GM12878 (cell line): ENCODE measurements at regions not wholly inside any gene's neighbourhood (a gene's known extent, or its start where the extent isn't known, plus 50 kb on each side); places are given as distances from the start of the nearest gene placed in this dataset.
"Not testable (repeated sequence)": the region's sequence is repeated elsewhere in the genome, so short reads cannot be mapped to it uniquely, and the experiment has no call there.

Experiments
- ATAC-seq: fragments of 200-7000 bp; cut with Tn5 transposase; 3 replicates; pipeline ENCODE4 v1.9.1; 2020; ENCODE audit warnings: mild to moderate bottlenecking, moderate library complexity
- BruUV-seq: library from RNA; stranded (reverse); fragments of 400-500 nt; replicated peaks from 2 replicates; lab custom pipeline; 2021; lab: Mats Ljungman, UMichigan
- CTCF ChIA-PET: fragments of 300-600 bp; sonication (Branson Sonifier 250); formaldehyde crosslinking; extraction: SDS; loops from one replicate; lab custom pipeline; 2021; ENCODE audit warnings: inconsistent platforms; lab: Yijun Ruan, JAX
- POLR2A ChIA-PET: fragments of 350-600 bp; formaldehyde crosslinking; extraction: SDS; loops from one replicate; lab custom pipeline; 2021; ENCODE audit warnings: inconsistent platforms; lab: Charles Lee
- RAD21 ChIA-PET: fragments of 300-600 bp; sonication (Branson Sonifier 250); formaldehyde crosslinking; loops from one replicate; lab custom pipeline; 2023; ENCODE audit warnings: antibody characterized with exemption; ENCODE audit not compliant: unreplicated experiment; lab: Charles Lee
- SMC1A ChIA-PET: fragments of 300-600 bp; sonication (Branson Sonifier 250); formaldehyde crosslinking; loops from one replicate; lab custom pipeline; 2023; ENCODE audit not compliant: unreplicated experiment, uncharacterized antibody; lab: Charles Lee
- DNase-seq: peaks from one replicate; pipeline ENCODE4 v3.0.0-alpha.2; 2011; ENCODE audit warnings: low read depth, low spot score
- FAIRE-seq: peaks from 3 replicates; lab custom pipeline; 2011; peaks lifted over from hg19 to GRCh38; lab: Jason Lieb, UNC
- H2AFZ ChIP-seq: 2 replicates; pipeline ENCODE4 v1.6.0; 2011; ENCODE audit warnings: low read depth, low read length, control low read depth; ENCODE audit not compliant: control insufficient read depth
- H3K27ac ChIP-seq: 2 replicates; pipeline ENCODE4 v1.5.1; 2011; ENCODE audit warnings: control low read depth; ENCODE audit not compliant: control insufficient read depth, insufficient read depth
- H3K27me3 ChIP-seq, 2 experiments: replicated peaks in 1 of 2; 2 replicates each; pipeline versions ENCODE4 v1.6.0 to v1.6.1; 2011; ENCODE audit warnings: low read length in 1 of 2; ENCODE audit not compliant: control insufficient read depth in 2 of 2, insufficient read depth in 2 of 2
- H3K36me3 ChIP-seq, 2 experiments: 2 replicates each; pipeline ENCODE4 v1.5.1; 2011; ENCODE audit warnings: low read length in 1 of 2; ENCODE audit not compliant: control insufficient read depth in 2 of 2, insufficient read depth in 2 of 2
- H3K4me1 ChIP-seq: 2 replicates; pipeline ENCODE4 v1.6.1; 2011; ENCODE audit warnings: mild to moderate bottlenecking, low read length, moderate library complexity, mixed read lengths; ENCODE audit not compliant: control insufficient read depth, insufficient read depth
- H3K4me2 ChIP-seq: 2 replicates; pipeline ENCODE4 v1.6.0; 2011; ENCODE audit warnings: control low read depth; ENCODE audit not compliant: control insufficient read depth, insufficient read depth
- H3K4me3 ChIP-seq: fragments of 200-600 bp; sonication (generic); 2 replicates; pipeline ENCODE4 v1.5.1; 2016
- H3K79me2 ChIP-seq: 2 replicates; pipeline ENCODE4 v1.6.0; 2011; ENCODE audit warnings: low read length; ENCODE audit not compliant: control insufficient read depth, insufficient read depth
- H3K9ac ChIP-seq: 2 replicates; pipeline ENCODE4 v1.8.0; 2011; ENCODE audit warnings: low read length, control low read depth, mixed read lengths; ENCODE audit not compliant: control insufficient read depth, insufficient read depth
- H3K9me3 ChIP-seq: replicated peaks from 3 replicates; pipeline ENCODE4 v1.5.1; 2011; ENCODE audit warnings: mild to moderate bottlenecking, low read length; ENCODE audit not compliant: control insufficient read depth, insufficient read depth
- H4K20me1 ChIP-seq: 2 replicates; pipeline ENCODE4 v1.6.0; 2011; ENCODE audit not compliant: control insufficient read depth, insufficient read depth
- MYC ChIP-seq: IDR thresholded peaks from 2 replicates; pipeline ENCODE4 v1.6.1; 2011; ENCODE audit warnings: mild to moderate bottlenecking, low read length, moderate library complexity, inconsistent platforms; ENCODE audit not compliant: insufficient read depth, insufficient replicate concordance, insufficient read length, severe bottlenecking
- PKNOX1 ChIP-seq: fragments of 450-650 bp; IDR thresholded peaks from 2 replicates; pipeline ENCODE4 v1.6.1; 2016; ENCODE audit warnings: mild to moderate bottlenecking
- WGBS: methylation state at CpG from one replicate; pipeline ENCODE4 v1.1.6; 2016; ENCODE audit warnings: low lambda C conversion rate; ENCODE audit not compliant: insufficient replicate concordance, insufficient coverage; ENCODE audit errors: missing lambda C conversion rate; 5-methylcytosine and 5-hydroxymethylcytosine counted together
- in situ Hi-C: fragments of 300-500 bp; cut with MboI; formaldehyde crosslinking; loops from 9 replicates; pipeline ENCODE4 v1.14.3; 2018; ENCODE audit warnings: mixed read lengths
- intact Hi-C: fragments of 100-400 bp; cut with micrococcal nuclease; formaldehyde crosslinking; loops from one replicate; pipeline ENCODE4 v1.14.2; 2022; ENCODE audit not compliant: unreplicated experiment

GRCh38 chr17:22310717-22311686, 618.7 kb downstream of the KCNJ18 start:
- Histone ChIP-seq H3K9ac (no peak overlapping the region), H3K4me3 (no peak overlapping the region), H3K36me3 (no peaks in the 10 kb centered on the region), H3K27me3 (no peaks in the 10 kb centered on the region), H2AFZ (no peak overlapping the region), H4K20me1 (no peaks in the 10 kb centered on the region), H3K4me2 (no peak overlapping the region), H3K4me1 (no peaks in the 10 kb centered on the region), H3K27ac (no peak overlapping the region), H3K79me2 (no peaks in the 10 kb centered on the region), H3K9me3 (no peaks in the 10 kb centered on the region; the same call in 2 of the 3 replicates)
- TF ChIP-seq PKNOX1 (0 out of 2 replicates have a peak, but pooled peaks have one; percentile 16), MYC (no peak)
- ChIA-PET SMC1A (no interaction called here), CTCF (no interaction called here), POLR2A (no interaction called here), RAD21 (no interaction called here)
- BruUV-seq, result no TSS peak
- in situ Hi-C loops, result loop anchor here (10.0 to 25.0 kb wide), 4 partner anchors 64 to 649 kb away; no protein-coding TSS in a partner anchor
- no peak for ATAC-seq
- FAIRE-seq, result no peak
- intact Hi-C loops, result no loop called here
- WGBS, result 40% methylated on average over 25 of the region's 26 CpGs
- no peak for DNase-seq

GRCh38 chr17:22321001-22321400, 628.7 kb downstream of the KCNJ18 start:
- H4K20me1 ChIP-seq, RAD21 ChIA-PET, H3K9ac ChIP-seq, BruUV-seq, intact Hi-C loops, ATAC-seq, DNase-seq, H3K9me3 ChIP-seq, FAIRE-seq, H3K36me3 ChIP-seq, H3K4me2 ChIP-seq, POLR2A ChIA-PET, H3K27ac ChIP-seq, H2AFZ ChIP-seq, H3K27me3 ChIP-seq, H3K4me1 ChIP-seq, H3K4me3 ChIP-seq, CTCF ChIA-PET, H3K79me2 ChIP-seq: not testable (repeated sequence)
- in situ Hi-C loops, result loop anchor here (25.0 kb wide), 3 partner anchors 166 to 659 kb away; no protein-coding TSS in a partner anchor
- SMC1A ChIA-PET, result interaction anchor here (0.6 kb wide), 1 partner anchor 47 kb away, joined by 3 read pairs; no protein-coding TSS in a partner anchor
- 10% methylated on average over 3 of the region's 4 CpGs for WGBS

- H3K27ac ChIP-seq, BruUV-seq, H3K79me2 ChIP-seq, H3K4me2 ChIP-seq, H2AFZ ChIP-seq, CTCF ChIA-PET, H3K9me3 ChIP-seq, RAD21 ChIA-PET, H3K27me3 ChIP-seq, H4K20me1 ChIP-seq, POLR2A ChIA-PET, FAIRE-seq, ATAC-seq, intact Hi-C loops, H3K4me1 ChIP-seq, H3K36me3 ChIP-seq, DNase-seq, SMC1A ChIA-PET, H3K4me3 ChIP-seq, H3K9ac ChIP-seq: not testable (repeated sequence)
- 22% methylated on average over 11 of the region's 11 CpGs for WGBS
- in situ Hi-C loops, result loop anchor here (25.0 kb wide), 3 partner anchors 164 to 661 kb away; no protein-coding TSS in a partner anchor
Observed at GRCh38 chr17:22322893-22323550, 630.7 kb downstream of the KCNJ18 start.
